GM18861 (cell line): ENCODE measurements at regions not wholly inside any gene's neighbourhood (a gene's known extent, or its start where the extent isn't known, plus 50 kb on each side); places are given as distances from the start of the nearest gene placed in this dataset.
A peak's percentile ranks its signal among the peaks of the same experiment; 100 is the strongest.

Experiments used
- ATAC-seq: cut with Tn5 transposase; IDR thresholded peaks from one replicate; pipeline ENCODE4 v1.9.1; 2021; ENCODE audit not compliant: unreplicated experiment

GRCh38 chr15:31955734-31956133 lies 74.6 kb upstream of the CHRNA7 start:
- ATAC-seq, result no peak

GRCh38 chr15:31957581-31957980 lies 72.7 kb upstream of the CHRNA7 start:
- no peak for ATAC-seq

- no peak for ATAC-seq
Measured at GRCh38 chr15:31964586-31965307, 65.6 kb upstream of the CHRNA7 start.

DNA sequence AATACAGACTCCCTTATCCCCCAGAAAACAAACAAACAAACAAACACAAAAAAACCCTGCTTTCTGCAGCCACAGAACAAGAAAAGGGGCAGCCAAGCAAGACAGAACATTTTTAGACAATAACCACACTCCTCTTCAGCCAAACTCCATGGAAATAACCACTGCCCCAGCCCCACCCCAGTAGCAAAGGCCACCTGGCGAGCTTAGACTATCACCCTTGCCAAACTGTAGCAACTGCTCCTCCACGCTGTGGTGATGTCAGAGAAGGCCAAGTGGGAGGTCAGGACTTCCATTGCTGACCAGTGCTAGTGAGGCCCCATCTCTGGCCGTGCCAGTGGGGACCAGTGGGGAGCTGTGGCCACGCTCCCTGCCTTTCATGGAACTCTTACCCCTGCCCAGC lies 60.3 kb upstream of the CHRNA7 start:
- ATAC-seq, result no peak

- no peak for ATAC-seq
Measured at GRCh38 chr15:31973197-31973596, 57.1 kb upstream of the CHRNA7 start.

GRCh38 chr15:31974154-31974794 lies 56.0 kb upstream of the CHRNA7 start:
- ATAC-seq, result no peak

- ATAC-seq, result no peak
Measured at GRCh38 chr15:31974855-31975829, 55.2 kb upstream of the CHRNA7 start.

DNA sequence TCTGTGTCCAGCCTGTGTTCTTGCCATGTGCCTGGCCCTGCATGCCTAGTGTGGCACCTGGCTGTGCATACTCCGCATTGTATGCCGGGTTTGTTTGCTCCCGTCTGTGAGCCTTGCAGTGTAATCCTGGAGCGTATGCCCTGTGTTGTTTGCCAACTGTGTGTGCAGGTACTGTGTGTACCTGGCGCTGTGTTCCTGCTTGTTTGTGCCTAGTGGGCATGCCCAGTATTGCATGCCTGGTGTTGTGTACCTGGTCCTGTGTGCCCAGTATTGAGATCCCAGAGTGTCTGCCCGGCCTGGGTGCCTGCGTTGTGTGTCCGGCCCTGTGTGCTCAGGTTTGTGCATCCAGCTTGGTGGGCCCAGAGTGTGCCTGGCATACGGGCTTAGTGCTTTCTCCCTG lies 54.5 kb upstream of the CHRNA7 start:
- ATAC-seq, result no peak

DNA sequence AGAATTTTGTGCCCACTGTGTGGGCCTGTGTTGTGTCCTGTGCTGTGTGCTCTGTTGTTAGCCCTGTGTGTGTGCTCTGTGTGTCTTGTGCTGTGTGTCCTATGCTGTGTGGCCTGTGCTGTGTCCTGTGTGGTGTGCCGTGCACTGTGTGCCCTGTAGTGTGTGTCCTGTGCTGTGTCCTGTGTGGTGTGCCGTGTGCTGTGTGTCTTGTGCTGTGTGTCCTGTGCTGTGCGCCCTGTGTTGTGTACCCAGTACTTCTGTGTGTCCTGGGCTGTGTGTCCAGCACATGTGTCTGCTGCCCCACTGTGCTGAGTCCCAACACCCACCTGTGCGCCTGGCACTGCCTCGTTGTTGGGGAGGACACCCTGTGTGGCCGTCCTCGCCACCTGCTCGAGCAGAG lies 53.2 kb upstream of the CHRNA7 start:
- ATAC-seq, result no peak

DNA sequence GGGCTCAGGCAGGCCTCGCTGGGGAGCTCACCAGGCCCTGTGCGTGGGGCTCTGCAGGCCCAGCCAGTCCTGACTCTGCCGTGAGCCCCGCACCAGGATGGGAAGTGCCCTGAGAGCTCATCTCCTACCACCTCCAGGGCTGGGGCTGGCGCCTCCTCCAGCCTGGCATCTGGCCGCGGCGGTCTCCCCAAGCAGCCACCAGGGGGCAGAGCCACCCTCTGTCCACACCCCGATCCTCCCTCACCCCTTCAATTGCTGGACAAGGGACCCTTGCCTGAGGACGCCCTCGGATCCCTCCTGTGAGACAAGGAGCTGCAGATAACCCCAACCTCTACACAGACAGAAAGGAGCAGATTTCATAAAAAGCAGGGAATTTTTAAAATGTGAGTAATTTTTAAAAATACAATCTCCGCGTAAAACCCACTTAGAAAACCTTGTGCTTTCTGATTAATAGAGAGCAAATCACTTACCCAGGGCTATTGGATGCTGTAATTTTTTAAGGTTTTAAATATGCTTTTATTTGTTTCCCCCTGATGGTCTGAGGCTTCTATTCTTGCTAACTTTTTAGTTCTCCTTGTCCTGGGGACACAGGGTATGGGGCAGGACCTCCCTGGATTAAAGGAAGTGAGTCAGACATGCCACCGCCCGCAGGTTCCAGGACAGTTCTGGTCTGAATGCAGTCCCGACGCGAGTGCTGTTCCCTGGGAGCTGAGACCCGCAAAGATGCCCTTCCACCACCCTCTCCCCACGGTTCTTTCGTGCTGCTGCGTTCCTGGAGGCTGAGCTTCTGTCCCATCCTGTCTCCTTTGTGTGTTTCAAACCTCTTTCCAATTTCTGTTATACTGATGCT lies 52.3 kb upstream of the CHRNA7 start:
- peak; percentile 61 for ATAC-seq
